A549 (cell line): ENCODE measurements at regions not wholly inside any gene's neighbourhood (a gene's known extent, or its start where the extent isn't known, plus 50 kb on each side); places are given as distances from the start of the nearest gene placed in this dataset.

Experiments
- ATAC-seq, 2 experiments: fragments of 200-7000 bp in 1 of 2; fragments of >200 bp in 1 of 2; cut with Nextera tagmentation in 1 of 2; cut with Tn5 transposase in 1 of 2; 3 replicates each; pipeline versions ENCODE4 v1.8.0 to v1.9.1; 2018 to 2020; ENCODE audit warnings: mild to moderate bottlenecking in 1 of 2, moderate library complexity in 1 of 2
- CTCF ChIA-PET: fragments of 300-600 bp; sonication (Branson Sonifier 250); formaldehyde crosslinking; extraction: SDS; loops from one replicate; lab custom pipeline; 2021; ENCODE audit warnings: antibody characterized with exemption, inconsistent platforms; lab: Yijun Ruan, JAX
- POLR2A ChIA-PET: fragments of 350-600 bp; formaldehyde crosslinking; extraction: SDS; loops from one replicate; lab custom pipeline; 2021; ENCODE audit warnings: antibody characterized with exemption, inconsistent platforms; lab: Yijun Ruan, JAX
- DNase-seq, 2 experiments: peaks; one replicate each; pipeline versions ENCODE4 v3.0.0 to v3.0.0-alpha.2; 2011 to 2016; ENCODE audit warnings: low read depth in 1 of 2, low spot score in 1 of 2
- FAIRE-seq: peaks from 2 replicates; lab custom pipeline; 2011; peaks lifted over from hg19 to GRCh38; lab: Jason Lieb, UNC
- H3K27ac ChIP-seq, 2 experiments: fragments of >200 bp; sonication (Bioruptor Twin); formaldehyde crosslinking; 3 replicates each; pipeline ENCODE4 v1.5.1; 2016 to 2017
- H3K4me1 ChIP-seq: fragments of >200 bp; sonication (Bioruptor Twin); formaldehyde crosslinking; 3 replicates; pipeline ENCODE4 v1.6.1; 2016
- H3K4me2 ChIP-seq: fragments of >200 bp; sonication (Bioruptor Twin); formaldehyde crosslinking; 3 replicates; pipeline ENCODE4 v1.6.1; 2016
- H3K4me3 ChIP-seq: fragments of >200 bp; sonication (Bioruptor Twin); formaldehyde crosslinking; 3 replicates; pipeline ENCODE4 v1.5.1; 2016
- H3K9me3 ChIP-seq: fragments of >200 bp; sonication (Bioruptor Twin); formaldehyde crosslinking; 3 replicates; pipeline ENCODE4 v1.6.1; 2016
- BHLHE40 ChIP-seq: IDR thresholded peaks from 2 replicates; pipeline ENCODE4 v1.6.1; 2012; ENCODE audit warnings: low read depth, low read length, inconsistent platforms
- CBX2 ChIP-seq: fragments of 200-600 bp; sonication (generic); IDR thresholded peaks from 2 replicates; pipeline ENCODE4 v1.6.1; 2016; ENCODE audit warnings: low read depth, mild to moderate bottlenecking, borderline replicate concordance
- CEBPB ChIP-seq, 2 experiments: fragments of >200 bp in 1 of 2; sonication (Bioruptor Twin) in 1 of 2; formaldehyde crosslinking in 1 of 2; IDR thresholded peaks; 2 replicates each; pipeline ENCODE4 v1.6.1; 2012 to 2016
- CHD2 ChIP-seq: fragments of 150-350 bp; IDR thresholded peaks from 2 replicates; pipeline ENCODE4 v1.6.1; 2014; ENCODE audit warnings: low read length; ENCODE audit not compliant: partially characterized antibody
- EHMT2 ChIP-seq: fragments of 200-600 bp; sonication (generic); IDR thresholded peaks from 2 replicates; pipeline ENCODE4 v1.6.1; 2016; ENCODE audit warnings: antibody characterized with exemption, low read depth, mild to moderate bottlenecking, moderate library complexity
- EP300 ChIP-seq, 2 experiments: fragments of >200 bp; sonication (Bioruptor Twin); formaldehyde crosslinking; IDR thresholded peaks; 2 replicates in 1 of 2; 3 replicates in 1 of 2; pipeline ENCODE4 v1.6.1; 2016 to 2017
- GATA3 ChIP-seq: IDR thresholded peaks from 2 replicates; pipeline ENCODE4 v1.6.1; 2012; ENCODE audit warnings: borderline replicate concordance
- HDAC2 ChIP-seq: fragments of 200-600 bp; sonication (generic); IDR thresholded peaks from 2 replicates; pipeline ENCODE4 v1.6.1; 2016
- HEYL ChIP-seq: fragments of 250-450 bp; sonication (Bioruptor Pico); IDR thresholded peaks from 2 replicates; pipeline ENCODE4 v1.8.0; 2021; ENCODE audit warnings: mild to moderate bottlenecking, moderate library complexity
- HOXB13 ChIP-seq: fragments of 250-450 bp; sonication (Bioruptor Pico); IDR thresholded peaks from 2 replicates; pipeline ENCODE4 v1.5.0; 2020; ENCODE audit warnings: low read depth, mild to moderate bottlenecking, moderate library complexity
- HOXB5 ChIP-seq: fragments of 250-450 bp; sonication (Bioruptor Pico); IDR thresholded peaks from 2 replicates; pipeline ENCODE4 v1.5.0; 2020; ENCODE audit warnings: mild to moderate bottlenecking, moderate library complexity
- JUN ChIP-seq, 2 experiments: fragments of >200 bp; sonication (Bioruptor Twin); formaldehyde crosslinking; IDR thresholded peaks; 2 replicates in 1 of 2; 3 replicates in 1 of 2; pipeline ENCODE4 v1.6.1; 2016 to 2017
- KDM1A ChIP-seq: fragments of 200-600 bp; sonication (generic); IDR thresholded peaks from 2 replicates; pipeline ENCODE4 v1.6.1; 2016; ENCODE audit warnings: low read depth, mild to moderate bottlenecking
- MYC ChIP-seq: IDR thresholded peaks from 2 replicates; pipeline ENCODE4 v1.6.1; 2012; ENCODE audit warnings: mild to moderate bottlenecking, inconsistent platforms, low read length, improper control_type of control experiment, borderline replicate concordance
- NFE2L2 ChIP-seq: fragments of 150-350 bp; conservative IDR thresholded peaks from 2 replicates; pipeline ENCODE4 v1.6.1; 2014; ENCODE audit warnings: low read length
- PBX3 ChIP-seq: IDR thresholded peaks from 2 replicates; pipeline ENCODE4 v1.6.1; 2012
- PHF8 ChIP-seq: fragments of 200-600 bp; sonication (generic); IDR thresholded peaks from 2 replicates; pipeline ENCODE4 v1.6.1; 2016; ENCODE audit warnings: low read depth, mild to moderate bottlenecking, antibody characterized with exemption, moderate library complexity, borderline replicate concordance
- POLR2A ChIP-seq: IDR thresholded peaks from 2 replicates; pipeline ENCODE4 v1.6.1; 2012; ENCODE audit warnings: mild to moderate bottlenecking, low read length
- POLR2AphosphoS2 ChIP-seq: conservative IDR thresholded peaks from 2 replicates; pipeline ENCODE4 v1.6.1; 2012; ENCODE audit warnings: low read length, improper control_type of control experiment, inconsistent platforms
- RARB ChIP-seq: fragments of 250-450 bp; sonication (Bioruptor Pico); IDR thresholded peaks from 2 replicates; pipeline ENCODE4 v1.8.0; 2021; ENCODE audit warnings: mild to moderate bottlenecking, moderate library complexity
- RCOR1 ChIP-seq: fragments of 150-350 bp; IDR thresholded peaks from 2 replicates; pipeline ENCODE4 v1.6.1; 2014; ENCODE audit warnings: antibody characterized with exemption, low read length, low read depth
- SREBF2 ChIP-seq: fragments of 450-650 bp; IDR thresholded peaks from 2 replicates; pipeline ENCODE4 v1.6.1; 2014; ENCODE audit warnings: mild to moderate bottlenecking, moderate library complexity
- TFCP2L1 ChIP-seq: fragments of 250-450 bp; sonication (Bioruptor Pico); IDR thresholded peaks from 2 replicates; pipeline ENCODE4 v1.5.0; 2021; ENCODE audit warnings: mild to moderate bottlenecking
- ZC3H11A ChIP-seq: fragments of 450-650 bp; IDR thresholded peaks from 2 replicates; pipeline ENCODE4 v1.6.1; 2014; ENCODE audit warnings: antibody characterized with exemption, mild to moderate bottlenecking
- ZFP36 ChIP-seq: fragments of 450-650 bp; IDR thresholded peaks from 2 replicates; pipeline ENCODE4 v1.6.1; 2014; ENCODE audit warnings: borderline replicate concordance; ENCODE audit not compliant: partially characterized antibody
- whole genome bisulfite sequencing: methylation state at CpG from one replicate; pipeline ENCODE4 v1.1.6; 2017; ENCODE audit errors: missing lambda C conversion rate; 5-methylcytosine and 5-hydroxymethylcytosine counted together
- TF ChIP-seq, protein P1 (sequence below): IDR thresholded peaks from 2 replicates; pipeline ENCODE4 v1.6.1; 2012
- TF ChIP-seq, protein P2 (sequence below): fragments of 200-600 bp; sonication (generic); IDR thresholded peaks from 2 replicates; pipeline ENCODE4 v1.6.1; 2016; ENCODE audit warnings: antibody characterized with exemption, mild to moderate bottlenecking, moderate library complexity
- TF ChIP-seq, protein P3 (sequence below): fragments of 450-650 bp; IDR thresholded peaks from 2 replicates; pipeline ENCODE4 v1.6.1; 2014; ENCODE audit warnings: antibody characterized with exemption
- TF ChIP-seq, protein P4 (sequence below): fragments of 250-450 bp; sonication (Bioruptor Pico); IDR thresholded peaks from 2 replicates; pipeline ENCODE4 v1.5.0; 2020; ENCODE audit warnings: low read depth, mild to moderate bottlenecking, moderate library complexity
- TF ChIP-seq, protein P5 (sequence below): fragments of 150-350 bp; IDR thresholded peaks from 2 replicates; pipeline ENCODE4 v1.6.1; 2014; ENCODE audit warnings: low read depth, mild to moderate bottlenecking, low read length

DNA sequence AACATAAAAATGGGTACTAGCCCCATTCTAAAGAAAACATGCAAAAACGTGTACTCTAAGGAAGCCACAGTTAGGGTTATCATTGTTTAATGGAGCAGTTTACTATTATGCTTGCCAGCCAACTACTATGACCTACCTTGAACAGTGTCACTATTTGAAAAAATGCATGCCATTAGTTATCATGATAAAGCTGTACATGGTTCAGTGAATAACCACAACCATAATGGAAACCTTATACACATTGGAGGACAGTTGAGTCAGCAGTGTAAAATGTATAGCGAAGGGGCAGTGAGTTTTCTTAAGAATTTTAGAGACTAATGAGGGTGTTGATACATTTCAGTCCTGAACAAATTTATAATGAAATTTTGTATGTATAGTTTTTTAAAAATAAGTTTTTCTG lies 381.9 kb downstream of the GRXCR1 start:
- ChIA-PET CTCF (no interaction called here), POLR2A (no interaction called here)
- H3K9me3 ChIP-seq, result no peaks in the 10 kb centered on the region
- H3K4me2 ChIP-seq, result no peak overlapping the region
- ATAC-seq, result no peak
- TF ChIP-seq, protein P1, sequence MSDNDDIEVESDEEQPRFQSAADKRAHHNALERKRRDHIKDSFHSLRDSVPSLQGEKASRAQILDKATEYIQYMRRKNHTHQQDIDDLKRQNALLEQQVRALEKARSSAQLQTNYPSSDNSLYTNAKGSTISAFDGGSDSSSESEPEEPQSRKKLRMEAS, result no peak
- TF ChIP-seq BHLHE40 (no peak), EP300 (IDR thresholded peaks at IDR 0.05) (no peak), CBX2 (no peak), POLR2AphosphoS2 (no peak), CEBPB (IDR thresholded peaks at IDR 0.05) (no peak), EHMT2 (no peak), NFE2L2 (no peak), SREBF2 (no peak), TFCP2L1 (CRISPR knock-in tag) (no peak), ZFP36 (no peak), HDAC2 (no peak)
- TF ChIP-seq, protein P2, sequence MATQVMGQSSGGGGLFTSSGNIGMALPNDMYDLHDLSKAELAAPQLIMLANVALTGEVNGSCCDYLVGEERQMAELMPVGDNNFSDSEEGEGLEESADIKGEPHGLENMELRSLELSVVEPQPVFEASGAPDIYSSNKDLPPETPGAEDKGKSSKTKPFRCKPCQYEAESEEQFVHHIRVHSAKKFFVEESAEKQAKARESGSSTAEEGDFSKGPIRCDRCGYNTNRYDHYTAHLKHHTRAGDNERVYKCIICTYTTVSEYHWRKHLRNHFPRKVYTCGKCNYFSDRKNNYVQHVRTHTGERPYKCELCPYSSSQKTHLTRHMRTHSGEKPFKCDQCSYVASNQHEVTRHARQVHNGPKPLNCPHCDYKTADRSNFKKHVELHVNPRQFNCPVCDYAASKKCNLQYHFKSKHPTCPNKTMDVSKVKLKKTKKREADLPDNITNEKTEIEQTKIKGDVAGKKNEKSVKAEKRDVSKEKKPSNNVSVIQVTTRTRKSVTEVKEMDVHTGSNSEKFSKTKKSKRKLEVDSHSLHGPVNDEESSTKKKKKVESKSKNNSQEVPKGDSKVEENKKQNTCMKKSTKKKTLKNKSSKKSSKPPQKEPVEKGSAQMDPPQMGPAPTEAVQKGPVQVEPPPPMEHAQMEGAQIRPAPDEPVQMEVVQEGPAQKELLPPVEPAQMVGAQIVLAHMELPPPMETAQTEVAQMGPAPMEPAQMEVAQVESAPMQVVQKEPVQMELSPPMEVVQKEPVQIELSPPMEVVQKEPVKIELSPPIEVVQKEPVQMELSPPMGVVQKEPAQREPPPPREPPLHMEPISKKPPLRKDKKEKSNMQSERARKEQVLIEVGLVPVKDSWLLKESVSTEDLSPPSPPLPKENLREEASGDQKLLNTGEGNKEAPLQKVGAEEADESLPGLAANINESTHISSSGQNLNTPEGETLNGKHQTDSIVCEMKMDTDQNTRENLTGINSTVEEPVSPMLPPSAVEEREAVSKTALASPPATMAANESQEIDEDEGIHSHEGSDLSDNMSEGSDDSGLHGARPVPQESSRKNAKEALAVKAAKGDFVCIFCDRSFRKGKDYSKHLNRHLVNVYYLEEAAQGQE, result no peak
- TF ChIP-seq, protein P3, sequence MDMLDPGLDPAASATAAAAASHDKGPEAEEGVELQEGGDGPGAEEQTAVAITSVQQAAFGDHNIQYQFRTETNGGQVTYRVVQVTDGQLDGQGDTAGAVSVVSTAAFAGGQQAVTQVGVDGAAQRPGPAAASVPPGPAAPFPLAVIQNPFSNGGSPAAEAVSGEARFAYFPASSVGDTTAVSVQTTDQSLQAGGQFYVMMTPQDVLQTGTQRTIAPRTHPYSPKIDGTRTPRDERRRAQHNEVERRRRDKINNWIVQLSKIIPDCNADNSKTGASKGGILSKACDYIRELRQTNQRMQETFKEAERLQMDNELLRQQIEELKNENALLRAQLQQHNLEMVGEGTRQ, result no peak
- TF ChIP-seq, protein P4, sequence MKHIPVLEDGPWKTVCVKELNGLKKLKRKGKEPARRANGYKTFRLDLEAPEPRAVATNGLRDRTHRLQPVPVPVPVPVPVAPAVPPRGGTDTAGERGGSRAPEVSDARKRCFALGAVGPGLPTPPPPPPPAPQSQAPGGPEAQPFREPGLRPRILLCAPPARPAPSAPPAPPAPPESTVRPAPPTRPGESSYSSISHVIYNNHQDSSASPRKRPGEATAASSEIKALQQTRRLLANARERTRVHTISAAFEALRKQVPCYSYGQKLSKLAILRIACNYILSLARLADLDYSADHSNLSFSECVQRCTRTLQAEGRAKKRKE (CRISPR knock-in tag), result no peak
- no peak overlapping the region for H3K4me3 ChIP-seq
- FAIRE-seq, result no peak
- no peak for DNase-seq
- 0% methylated on average over 2 of the region's 2 CpGs for WGBS
- no peaks in the 10 kb centered on the region for H3K4me1 ChIP-seq
- H3K27ac ChIP-seq, result no peak overlapping the region

DNA sequence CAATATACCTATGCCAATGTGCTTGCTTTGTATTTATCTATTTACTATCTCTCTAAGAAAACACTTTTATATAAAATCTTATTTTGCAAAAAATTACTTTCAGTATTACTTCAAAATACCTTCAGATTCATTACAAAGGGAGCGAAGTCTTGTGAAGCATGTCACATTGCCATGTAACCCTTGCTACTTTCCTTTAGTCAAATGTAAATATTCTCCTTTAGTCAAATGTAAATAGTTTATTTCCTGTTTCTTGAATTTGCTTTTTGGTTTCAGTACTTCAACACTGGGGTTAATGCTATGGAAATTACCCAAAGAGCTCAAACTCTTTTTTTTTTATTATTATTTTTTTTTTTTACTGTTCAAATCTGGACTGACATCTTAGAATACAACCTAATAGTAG lies 383.3 kb downstream of the GRXCR1 start:
- Histone ChIP-seq H3K4me1 (no peaks in the 10 kb centered on the region), H3K27ac (no peak overlapping the region), H3K4me3 (no peak overlapping the region), H3K9me3 (no peaks in the 10 kb centered on the region), H3K4me2 (no peak overlapping the region)
- ATAC-seq (no peak), DNase-seq (no peak), FAIRE-seq (no peak)
- TF ChIP-seq HOXB13 (CRISPR knock-in tag) (no peak), PBX3 (no peak), HOXB5 (CRISPR knock-in tag) (no peak), POLR2A (no peak), CHD2 (no peak), HEYL (CRISPR knock-in tag) (no peak), GATA3 (no peak), ZC3H11A (no peak), RARB (no peak), KDM1A (no peak), RCOR1 (no peak), TFCP2L1 (CRISPR knock-in tag) (no peak), PHF8 (no peak), HDAC2 (no peak), POLR2AphosphoS2 (no peak), JUN (IDR thresholded peaks at IDR 0.05) (no peak), MYC (no peak)
- TF ChIP-seq, protein P5, sequence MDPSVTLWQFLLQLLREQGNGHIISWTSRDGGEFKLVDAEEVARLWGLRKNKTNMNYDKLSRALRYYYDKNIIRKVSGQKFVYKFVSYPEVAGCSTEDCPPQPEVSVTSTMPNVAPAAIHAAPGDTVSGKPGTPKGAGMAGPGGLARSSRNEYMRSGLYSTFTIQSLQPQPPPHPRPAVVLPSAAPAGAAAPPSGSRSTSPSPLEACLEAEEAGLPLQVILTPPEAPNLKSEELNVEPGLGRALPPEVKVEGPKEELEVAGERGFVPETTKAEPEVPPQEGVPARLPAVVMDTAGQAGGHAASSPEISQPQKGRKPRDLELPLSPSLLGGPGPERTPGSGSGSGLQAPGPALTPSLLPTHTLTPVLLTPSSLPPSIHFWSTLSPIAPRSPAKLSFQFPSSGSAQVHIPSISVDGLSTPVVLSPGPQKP, result no peak
- CTCF ChIA-PET, result no interaction called here
- 4% methylated on average over 1 of the region's 1 CpG for WGBS
- POLR2A ChIA-PET, result no interaction called here
